ENCODE measurements at regions not wholly inside any gene's neighbourhood (a gene's known extent, or its start where the extent isn't known, plus 50 kb on each side); places are given as distances from the start of the nearest gene placed in this dataset.

GRCh38 chr17:12457493-12457892 is 208.2 kb upstream of the MYOCD start:
- no peak for DNase-seq

- no peak for DNase-seq
Observed at GRCh38 chr17:12459736-12460135, 206.0 kb upstream of the MYOCD start.

- no peak for DNase-seq
Observed at GRCh38 chr17:12463102-12463501, 202.6 kb upstream of the MYOCD start.

GRCh38 chr17:12472252-12473173 is 193.2 kb upstream of the MYOCD start:
- no peak for DNase-seq

GRCh38 chr17:12478311-12478710 is 187.4 kb upstream of the MYOCD start:
- DNase-seq: no peak

- no peak for DNase-seq
Observed at GRCh38 chr17:12485361-12485906, 180.3 kb upstream of the MYOCD start.

- no peak for DNase-seq
Observed at GRCh38 chr17:12489325-12489724, 176.4 kb upstream of the MYOCD start.

GRCh38 chr17:12492450-12492849 is 173.2 kb upstream of the MYOCD start:
- DNase-seq: no peak

GRCh38 chr17:12505866-12506265 is 159.8 kb upstream of the MYOCD start:
- DNase-seq: no peak

GRCh38 chr17:12507026-12507595 is 158.6 kb upstream of the MYOCD start:
- no peak for DNase-seq

GRCh38 chr17:12509801-12510200 is 155.9 kb upstream of the MYOCD start:
- no peak for DNase-seq

- no peak for DNase-seq
Observed at GRCh38 chr17:12510535-12510934, 155.2 kb upstream of the MYOCD start.

GRCh38 chr17:12512694-12513355 is 152.9 kb upstream of the MYOCD start:
- DNase-seq: no peak

GRCh38 chr17:12514596-12514995 is 151.1 kb upstream of the MYOCD start:
- DNase-seq: no peak

GRCh38 chr17:12519956-12520594 is 145.6 kb upstream of the MYOCD start:
- no peak for DNase-seq

- DNase-seq: no peak
Observed at GRCh38 chr17:12521416-12521815, 144.3 kb upstream of the MYOCD start.

GRCh38 chr17:12522336-12522735 is 143.4 kb upstream of the MYOCD start:
- DNase-seq: no peak

- no peak for DNase-seq
Observed at GRCh38 chr17:12522743-12523183, 142.9 kb upstream of the MYOCD start.

GRCh38 chr17:12523244-12523643 is 142.4 kb upstream of the MYOCD start:
- DNase-seq: no peak

- DNase-seq: no peak
Observed at GRCh38 chr17:12528036-12528435, 137.7 kb upstream of the MYOCD start.

GRCh38 chr17:12530161-12530560 is 135.5 kb upstream of the MYOCD start:
- DNase-seq: no peak

- no peak for DNase-seq
Observed at GRCh38 chr17:12536021-12536420, 129.7 kb upstream of the MYOCD start.

GRCh38 chr17:12536472-12536871 is 129.2 kb upstream of the MYOCD start:
- no peak for DNase-seq
